ENCODE measurements at regions not wholly inside any gene's neighbourhood (a gene's known extent, or its start where the extent isn't known, plus 50 kb on each side); places are given as distances from the start of the nearest gene placed in this dataset.
A peak's percentile ranks its signal among the peaks of the same experiment; 100 is the strongest.

DNA sequence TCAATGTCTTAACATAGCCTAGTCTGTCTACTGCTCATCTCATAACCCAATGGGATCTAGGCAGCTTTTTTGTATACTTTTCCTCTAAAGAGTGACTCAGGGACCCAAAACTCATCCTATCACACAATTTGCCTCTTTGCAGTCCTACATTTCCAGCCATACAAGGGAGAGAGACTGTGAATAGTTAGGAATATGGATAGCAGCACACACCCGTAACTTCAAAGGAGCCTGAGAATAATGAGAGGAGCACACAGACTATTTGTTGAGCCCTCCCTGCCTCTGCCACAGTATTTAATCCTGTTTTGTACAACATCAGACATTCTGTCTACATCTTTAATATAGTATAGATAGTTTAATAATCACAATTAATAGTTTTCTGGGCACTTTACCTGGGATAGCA lies 83.2 kb downstream of the AREG start:
- Histone ChIP-seq H3K4me3 (ENCODE audit: low read depth, low read length) (no peak overlapping the region), H3K36me3 (ENCODE audit: control insufficient read depth in 2 of 2, insufficient read depth in 1 of 2, low read length in 2 of 2) (no peaks in the 10 kb centered on the region), H3K27ac (ENCODE audit: extremely low read depth, low read depth, low read length) (no peak overlapping the region), H3K4me1 (ENCODE audit: control insufficient read depth, insufficient read depth, low read length) (no peaks in the 10 kb centered on the region), H3K9me3 (ENCODE audit: control insufficient read depth, insufficient read depth, low read depth, low read length) (no peaks in the 10 kb centered on the region)
- CTCF ChIA-PET, result interaction anchor here (1.0 kb wide), 1 partner anchor 151 kb away, joined by 3 read pairs; no protein-coding TSS in a partner anchor
- POLR2A ChIA-PET, result no interaction called here
- no peak for TF ChIP-seq ZNF707 (tag by site-specific recombination; IDR thresholded peaks at IDR 0.05)
- TF ChIP-seq ZNF658 (tag by site-specific recombination; IDR thresholded peaks at IDR 0.05), result no peak
- no peak for TF ChIP-seq ZNF266 (tag by site-specific recombination; IDR thresholded peaks at IDR 0.05; ENCODE audit: low read depth)

DNA sequence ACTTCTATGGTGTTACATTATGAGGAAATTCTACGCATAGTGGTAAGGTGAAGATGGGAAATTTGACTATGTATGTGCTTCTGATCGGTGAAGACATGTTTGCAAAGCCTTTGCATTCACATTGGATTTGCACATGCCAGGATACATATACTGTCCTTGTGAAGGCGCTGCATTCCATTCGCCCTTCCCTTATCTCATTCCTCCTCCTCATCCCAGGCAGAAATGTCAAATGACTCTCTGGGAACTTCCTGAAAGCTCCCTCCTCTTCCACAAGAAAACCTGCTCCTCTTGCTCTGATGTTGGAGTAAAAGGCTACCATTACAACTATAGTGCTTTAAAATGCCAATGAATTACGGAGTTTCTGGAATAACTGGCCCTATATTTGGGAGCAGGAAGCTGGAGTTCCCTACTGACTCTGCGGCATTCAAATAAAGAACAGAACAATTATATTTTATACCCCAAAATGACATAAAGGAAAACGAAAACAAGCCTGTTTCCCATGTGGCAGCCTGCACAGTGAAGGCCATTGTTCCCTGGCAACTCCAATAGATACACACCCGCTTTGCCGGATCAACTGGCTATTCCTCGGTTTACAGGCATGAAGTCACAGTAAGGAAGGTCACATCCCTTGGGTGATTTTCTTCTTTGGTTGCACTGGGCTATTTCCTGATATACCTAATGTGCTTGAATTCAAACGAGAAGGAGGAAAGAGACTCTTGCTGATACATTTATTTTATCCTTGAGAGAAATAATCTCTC lies 84.5 kb downstream of the AREG start:
- Histone ChIP-seq H3K36me3 (ENCODE audit: control insufficient read depth in 2 of 2, insufficient read depth in 1 of 2, low read length in 2 of 2) (no peaks in the 10 kb centered on the region), H3K9me3 (ENCODE audit: control insufficient read depth, insufficient read depth, low read depth, low read length) (no peaks in the 10 kb centered on the region), H3K27ac (ENCODE audit: extremely low read depth, low read depth, low read length) (no peak overlapping the region), H3K4me1 (ENCODE audit: control insufficient read depth, insufficient read depth, low read length) (no peaks in the 10 kb centered on the region), H3K4me3 (ENCODE audit: low read depth, low read length) (no peak overlapping the region)
- TF ChIP-seq ZNF341 (tag by site-specific recombination; IDR thresholded peaks at IDR 0.05; ENCODE audit: low read depth) (no peak), ZNF707 (tag by site-specific recombination; IDR thresholded peaks at IDR 0.05) (no peak)
- ChIA-PET CTCF (interaction anchor here (0.5 to 0.9 kb wide), 2 partner anchors 13 to 152 kb away, joined by 3 to 4 read pairs; no protein-coding TSS in a partner anchor), POLR2A (no interaction called here)

DNA sequence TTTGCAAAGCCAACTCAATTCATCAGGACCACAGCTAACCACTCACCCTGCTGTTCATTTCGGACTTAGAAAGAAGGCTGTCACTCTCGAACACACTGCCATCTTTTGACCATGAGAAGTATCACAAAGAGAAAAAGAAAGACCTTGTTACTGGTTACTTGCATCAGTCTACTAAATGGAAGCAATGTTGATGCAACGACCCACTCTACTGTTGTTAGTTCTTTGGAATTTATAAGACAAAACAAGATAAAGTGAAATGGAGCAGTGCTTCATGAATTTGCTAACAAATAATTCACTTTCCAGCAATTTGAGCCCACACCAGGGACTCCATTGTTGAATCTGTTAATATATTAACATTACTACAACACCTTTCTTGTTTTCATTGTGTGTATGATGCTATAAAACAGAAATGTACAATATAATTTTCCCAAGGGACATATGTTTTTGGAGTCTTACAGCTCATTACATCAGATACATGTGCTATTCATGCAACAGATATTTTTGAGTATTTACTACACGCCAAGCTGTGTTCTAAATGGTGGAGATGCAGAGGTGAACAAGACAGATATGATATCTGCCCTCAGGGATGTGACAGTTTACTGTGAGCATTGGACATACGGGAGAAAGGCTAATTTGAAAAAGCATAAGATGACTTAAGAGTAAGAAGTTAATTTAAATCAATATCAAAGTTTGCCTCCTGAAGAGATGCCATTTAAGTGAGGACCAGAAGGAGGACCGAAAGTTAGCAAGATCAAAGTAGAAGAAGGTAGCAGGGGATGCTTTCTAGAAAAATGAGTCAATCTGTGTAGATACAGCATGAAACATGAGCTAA lies 87.2 kb downstream of the AREG start:
- ChIA-PET POLR2A (no interaction called here), CTCF (interaction anchor here (0.6 to 4.3 kb wide), 28 partner anchors 9 to 350 kb away, joined by 3 to 74 read pairs (median 3); no protein-coding TSS in a partner anchor)
- H3K36me3 ChIP-seq (ENCODE audit: control insufficient read depth in 2 of 2, insufficient read depth in 1 of 2, low read length in 2 of 2), result no peaks in the 10 kb centered on the region
- no peaks in the 10 kb centered on the region for H3K9me3 ChIP-seq (ENCODE audit: control insufficient read depth, insufficient read depth, low read depth, low read length)
- no peak overlapping the region for H3K27ac ChIP-seq (ENCODE audit: extremely low read depth, low read depth, low read length)
- no peaks in the 10 kb centered on the region for H3K4me1 ChIP-seq (ENCODE audit: control insufficient read depth, insufficient read depth, low read length)
- H3K4me3 ChIP-seq (ENCODE audit: low read depth, low read length), result no peak overlapping the region
- TF ChIP-seq ZSCAN16 (tag by site-specific recombination; IDR thresholded peaks at IDR 0.05), result no peak
- no peak for TF ChIP-seq ZNF792 (tag by site-specific recombination; IDR thresholded peaks at IDR 0.05)
- TF ChIP-seq, protein P1, sequence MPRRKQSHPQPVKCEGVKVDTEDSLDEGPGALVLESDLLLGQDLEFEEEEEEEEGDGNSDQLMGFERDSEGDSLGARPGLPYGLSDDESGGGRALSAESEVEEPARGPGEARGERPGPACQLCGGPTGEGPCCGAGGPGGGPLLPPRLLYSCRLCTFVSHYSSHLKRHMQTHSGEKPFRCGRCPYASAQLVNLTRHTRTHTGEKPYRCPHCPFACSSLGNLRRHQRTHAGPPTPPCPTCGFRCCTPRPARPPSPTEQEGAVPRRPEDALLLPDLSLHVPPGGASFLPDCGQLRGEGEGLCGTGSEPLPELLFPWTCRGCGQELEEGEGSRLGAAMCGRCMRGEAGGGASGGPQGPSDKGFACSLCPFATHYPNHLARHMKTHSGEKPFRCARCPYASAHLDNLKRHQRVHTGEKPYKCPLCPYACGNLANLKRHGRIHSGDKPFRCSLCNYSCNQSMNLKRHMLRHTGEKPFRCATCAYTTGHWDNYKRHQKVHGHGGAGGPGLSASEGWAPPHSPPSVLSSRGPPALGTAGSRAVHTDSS (tag by site-specific recombination; IDR thresholded peaks at IDR 0.05), result no peak
- TF ChIP-seq, protein P2, sequence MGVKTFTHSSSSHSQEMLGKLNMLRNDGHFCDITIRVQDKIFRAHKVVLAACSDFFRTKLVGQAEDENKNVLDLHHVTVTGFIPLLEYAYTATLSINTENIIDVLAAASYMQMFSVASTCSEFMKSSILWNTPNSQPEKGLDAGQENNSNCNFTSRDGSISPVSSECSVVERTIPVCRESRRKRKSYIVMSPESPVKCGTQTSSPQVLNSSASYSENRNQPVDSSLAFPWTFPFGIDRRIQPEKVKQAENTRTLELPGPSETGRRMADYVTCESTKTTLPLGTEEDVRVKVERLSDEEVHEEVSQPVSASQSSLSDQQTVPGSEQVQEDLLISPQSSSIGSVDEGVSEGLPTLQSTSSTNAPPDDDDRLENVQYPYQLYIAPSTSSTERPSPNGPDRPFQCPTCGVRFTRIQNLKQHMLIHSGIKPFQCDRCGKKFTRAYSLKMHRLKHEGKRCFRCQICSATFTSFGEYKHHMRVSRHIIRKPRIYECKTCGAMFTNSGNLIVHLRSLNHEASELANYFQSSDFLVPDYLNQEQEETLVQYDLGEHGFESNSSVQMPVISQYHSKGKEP (tag by site-specific recombination; IDR thresholded peaks at IDR 0.05), result no peak
- peak; percentile 68 for TF ChIP-seq FEZF1 (tag by site-specific recombination; IDR thresholded peaks at IDR 0.05)
- TF ChIP-seq SCRT2 (tag by site-specific recombination; IDR thresholded peaks at IDR 0.05), result peak; percentile 54; the same call in 1 of the 2 replicates
- no peak for TF ChIP-seq ZNF501 (tag by site-specific recombination; IDR thresholded peaks at IDR 0.05)
- TF ChIP-seq, protein P3, sequence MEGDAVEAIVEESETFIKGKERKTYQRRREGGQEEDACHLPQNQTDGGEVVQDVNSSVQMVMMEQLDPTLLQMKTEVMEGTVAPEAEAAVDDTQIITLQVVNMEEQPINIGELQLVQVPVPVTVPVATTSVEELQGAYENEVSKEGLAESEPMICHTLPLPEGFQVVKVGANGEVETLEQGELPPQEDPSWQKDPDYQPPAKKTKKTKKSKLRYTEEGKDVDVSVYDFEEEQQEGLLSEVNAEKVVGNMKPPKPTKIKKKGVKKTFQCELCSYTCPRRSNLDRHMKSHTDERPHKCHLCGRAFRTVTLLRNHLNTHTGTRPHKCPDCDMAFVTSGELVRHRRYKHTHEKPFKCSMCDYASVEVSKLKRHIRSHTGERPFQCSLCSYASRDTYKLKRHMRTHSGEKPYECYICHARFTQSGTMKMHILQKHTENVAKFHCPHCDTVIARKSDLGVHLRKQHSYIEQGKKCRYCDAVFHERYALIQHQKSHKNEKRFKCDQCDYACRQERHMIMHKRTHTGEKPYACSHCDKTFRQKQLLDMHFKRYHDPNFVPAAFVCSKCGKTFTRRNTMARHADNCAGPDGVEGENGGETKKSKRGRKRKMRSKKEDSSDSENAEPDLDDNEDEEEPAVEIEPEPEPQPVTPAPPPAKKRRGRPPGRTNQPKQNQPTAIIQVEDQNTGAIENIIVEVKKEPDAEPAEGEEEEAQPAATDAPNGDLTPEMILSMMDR (tag by site-specific recombination; IDR thresholded peaks at IDR 0.05), result peak; percentile 61
- TF ChIP-seq, protein P4, sequence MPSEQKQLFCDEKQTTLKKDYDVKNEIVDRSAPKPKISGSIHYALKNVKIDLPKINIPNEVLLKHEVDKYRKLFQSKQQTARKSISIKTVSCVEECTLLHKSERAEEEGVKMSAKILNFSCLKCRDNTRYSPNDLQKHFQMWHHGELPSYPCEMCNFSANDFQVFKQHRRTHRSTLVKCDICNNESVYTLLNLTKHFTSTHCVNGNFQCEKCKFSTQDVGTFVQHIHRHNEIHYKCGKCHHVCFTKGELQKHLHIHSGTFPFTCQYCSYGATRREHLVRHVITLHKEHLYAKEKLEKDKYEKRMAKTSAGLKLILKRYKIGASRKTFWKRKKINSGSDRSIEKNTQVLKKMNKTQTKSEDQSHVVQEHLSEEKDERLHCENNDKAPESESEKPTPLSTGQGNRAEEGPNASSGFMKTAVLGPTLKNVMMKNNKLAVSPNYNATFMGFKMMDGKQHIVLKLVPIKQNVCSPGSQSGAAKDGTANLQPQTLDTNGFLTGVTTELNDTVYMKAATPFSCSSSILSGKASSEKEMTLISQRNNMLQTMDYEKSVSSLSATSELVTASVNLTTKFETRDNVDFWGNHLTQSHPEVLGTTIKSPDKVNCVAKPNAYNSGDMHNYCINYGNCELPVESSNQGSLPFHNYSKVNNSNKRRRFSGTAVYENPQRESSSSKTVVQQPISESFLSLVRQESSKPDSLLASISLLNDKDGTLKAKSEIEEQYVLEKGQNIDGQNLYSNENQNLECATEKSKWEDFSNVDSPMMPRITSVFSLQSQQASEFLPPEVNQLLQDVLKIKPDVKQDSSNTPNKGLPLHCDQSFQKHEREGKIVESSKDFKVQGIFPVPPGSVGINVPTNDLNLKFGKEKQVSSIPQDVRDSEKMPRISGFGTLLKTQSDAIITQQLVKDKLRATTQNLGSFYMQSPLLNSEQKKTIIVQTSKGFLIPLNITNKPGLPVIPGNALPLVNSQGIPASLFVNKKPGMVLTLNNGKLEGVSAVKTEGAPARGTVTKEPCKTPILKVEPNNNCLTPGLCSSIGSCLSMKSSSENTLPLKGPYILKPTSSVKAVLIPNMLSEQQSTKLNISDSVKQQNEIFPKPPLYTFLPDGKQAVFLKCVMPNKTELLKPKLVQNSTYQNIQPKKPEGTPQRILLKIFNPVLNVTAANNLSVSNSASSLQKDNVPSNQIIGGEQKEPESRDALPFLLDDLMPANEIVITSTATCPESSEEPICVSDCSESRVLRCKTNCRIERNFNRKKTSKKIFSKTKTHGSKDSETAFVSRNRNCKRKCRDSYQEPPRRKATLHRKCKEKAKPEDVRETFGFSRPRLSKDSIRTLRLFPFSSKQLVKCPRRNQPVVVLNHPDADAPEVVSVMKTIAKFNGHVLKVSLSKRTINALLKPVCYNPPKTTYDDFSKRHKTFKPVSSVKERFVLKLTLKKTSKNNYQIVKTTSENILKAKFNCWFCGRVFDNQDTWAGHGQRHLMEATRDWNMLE (tag by site-specific recombination; conservative IDR thresholded peaks at IDR 0.05; ENCODE audit: low read depth), result 0 out of 2 replicates have a peak, but pooled peaks have one; percentile 18
- TF ChIP-seq, protein P5, sequence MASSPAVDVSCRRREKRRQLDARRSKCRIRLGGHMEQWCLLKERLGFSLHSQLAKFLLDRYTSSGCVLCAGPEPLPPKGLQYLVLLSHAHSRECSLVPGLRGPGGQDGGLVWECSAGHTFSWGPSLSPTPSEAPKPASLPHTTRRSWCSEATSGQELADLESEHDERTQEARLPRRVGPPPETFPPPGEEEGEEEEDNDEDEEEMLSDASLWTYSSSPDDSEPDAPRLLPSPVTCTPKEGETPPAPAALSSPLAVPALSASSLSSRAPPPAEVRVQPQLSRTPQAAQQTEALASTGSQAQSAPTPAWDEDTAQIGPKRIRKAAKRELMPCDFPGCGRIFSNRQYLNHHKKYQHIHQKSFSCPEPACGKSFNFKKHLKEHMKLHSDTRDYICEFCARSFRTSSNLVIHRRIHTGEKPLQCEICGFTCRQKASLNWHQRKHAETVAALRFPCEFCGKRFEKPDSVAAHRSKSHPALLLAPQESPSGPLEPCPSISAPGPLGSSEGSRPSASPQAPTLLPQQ (tag by site-specific recombination; IDR thresholded peaks at IDR 0.05), result no peak
